ENCODE measurements at regions not wholly inside any gene's neighbourhood (a gene's known extent, or its start where the extent isn't known, plus 50 kb on each side); places are given as distances from the start of the nearest gene placed in this dataset.

DNA sequence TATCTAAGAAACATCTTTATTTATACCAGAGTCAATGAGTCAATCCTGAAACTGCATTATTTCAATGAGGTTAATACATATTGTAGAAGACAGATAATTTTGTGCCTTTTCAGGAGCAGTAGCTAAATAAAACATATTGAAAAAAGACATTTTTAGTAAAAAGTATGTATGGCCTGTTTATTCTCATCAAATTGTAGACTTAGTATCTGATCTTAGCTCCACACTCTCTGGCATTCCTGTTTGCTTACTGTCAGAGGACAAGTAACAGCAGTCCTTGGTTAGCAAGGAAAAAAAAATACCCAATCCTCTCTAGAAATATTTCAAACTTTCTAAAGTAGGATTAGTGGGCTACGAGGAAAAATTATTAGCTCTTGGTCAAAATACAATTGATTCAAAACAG lies 50.5 kb upstream of the GUCY1A1 start:
- in situ Hi-C loops (cut with HindIII; ENCODE audit: low sequenced_read_pairs) = no loop called here
- no peak for DNase-seq (ENCODE audit: low spot score)

DNA sequence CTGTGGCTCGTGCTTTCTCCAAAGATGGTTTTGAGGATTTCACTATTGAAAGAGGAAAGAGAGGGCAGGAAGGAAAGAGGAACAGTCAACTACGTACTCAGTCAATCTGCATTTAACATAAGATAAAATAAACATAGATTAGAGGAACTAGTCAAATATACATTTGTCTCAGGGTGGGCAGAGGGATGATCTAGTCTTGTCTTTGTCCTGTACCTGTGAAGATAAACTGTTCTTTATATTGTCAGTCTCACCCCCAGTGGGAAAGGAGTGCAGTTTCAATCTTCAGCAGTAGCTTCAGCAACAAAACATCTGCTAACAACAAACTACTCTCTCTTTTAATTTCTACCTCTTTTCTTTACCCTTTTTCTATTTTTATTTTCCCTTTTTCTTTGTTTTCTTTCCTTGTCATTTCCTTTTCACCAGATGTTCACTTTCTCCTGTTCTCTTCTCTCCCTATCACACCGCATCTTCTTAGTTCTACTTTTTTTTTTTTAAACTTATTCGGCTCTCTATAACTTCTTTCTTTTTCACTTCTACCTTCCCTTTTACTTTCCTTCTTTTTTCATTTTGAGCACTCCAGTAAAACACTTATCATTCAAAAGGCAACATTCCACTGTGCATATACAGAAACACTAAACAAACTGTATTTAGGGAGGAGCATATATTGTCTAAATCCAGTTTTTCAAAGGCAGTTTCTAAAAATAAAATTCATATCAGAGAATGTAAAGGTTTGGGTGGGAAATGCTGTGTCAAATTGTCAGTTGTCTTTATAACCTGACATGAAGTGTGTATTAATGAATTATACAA lies 51.4 kb upstream of the GUCY1A1 start:
- in situ Hi-C loops (cut with HindIII; ENCODE audit: low sequenced_read_pairs) = no loop called here

DNA sequence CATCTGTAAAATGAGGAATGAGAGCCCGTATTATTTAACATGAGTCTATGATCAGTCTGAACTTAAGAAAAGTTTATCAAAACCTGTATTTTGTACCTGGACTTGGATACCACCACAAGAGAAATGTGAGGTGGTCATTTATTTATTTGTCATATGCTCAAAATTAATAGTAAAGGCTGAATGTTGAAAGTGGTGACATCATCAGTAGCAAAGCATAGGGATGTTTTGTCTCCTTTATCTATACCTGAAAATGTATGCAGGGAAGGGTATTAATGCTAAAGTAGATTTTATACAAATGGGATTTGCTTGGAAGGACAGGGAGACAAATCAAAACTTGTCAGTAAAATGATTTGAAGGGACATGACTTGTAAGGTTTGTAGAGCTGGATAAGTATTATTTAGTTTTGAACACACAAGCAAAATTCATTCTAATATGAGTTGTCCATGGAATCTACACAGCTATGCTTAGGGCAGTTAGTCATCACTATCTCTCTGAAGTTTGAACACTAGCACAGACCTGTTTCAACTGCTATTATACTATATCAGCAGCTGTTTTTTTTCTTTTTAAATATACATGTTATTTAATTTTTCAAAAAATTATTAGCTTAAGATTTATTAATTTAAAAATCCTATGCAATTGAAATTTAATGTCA lies 52.4 kb upstream of the GUCY1A1 start:
- no peak for DNase-seq (ENCODE audit: low spot score)
- in situ Hi-C loops (cut with HindIII; ENCODE audit: low sequenced_read_pairs) = no loop called here

More for the DNA sequence above, 51.4 kb upstream of the GUCY1A1 start:
- DNase-seq (ENCODE audit: low spot score) = no peak

DNA sequence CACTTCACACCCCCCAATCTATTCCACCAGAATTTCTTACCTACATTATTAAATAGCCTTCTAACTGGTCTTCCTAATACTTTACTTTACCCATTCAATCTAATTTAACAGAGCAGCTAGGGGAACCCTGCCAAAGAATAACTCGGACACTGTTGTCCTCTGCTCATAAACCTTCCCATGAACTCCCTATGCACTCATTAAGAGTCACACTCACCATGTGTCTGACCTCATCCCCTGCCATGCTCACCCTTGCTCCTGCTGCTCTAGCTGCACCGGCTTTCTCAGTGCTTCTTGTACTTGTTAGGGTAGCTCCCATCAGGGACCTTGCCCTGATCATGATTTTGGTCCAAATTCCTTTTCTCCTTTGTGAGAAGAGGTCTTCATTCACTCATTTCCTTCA lies 54.6 kb upstream of the GUCY1A1 start:
- DNase-seq (ENCODE audit: low spot score) = no peak
- in situ Hi-C loops (cut with HindIII; ENCODE audit: low sequenced_read_pairs) = no loop called here

DNA sequence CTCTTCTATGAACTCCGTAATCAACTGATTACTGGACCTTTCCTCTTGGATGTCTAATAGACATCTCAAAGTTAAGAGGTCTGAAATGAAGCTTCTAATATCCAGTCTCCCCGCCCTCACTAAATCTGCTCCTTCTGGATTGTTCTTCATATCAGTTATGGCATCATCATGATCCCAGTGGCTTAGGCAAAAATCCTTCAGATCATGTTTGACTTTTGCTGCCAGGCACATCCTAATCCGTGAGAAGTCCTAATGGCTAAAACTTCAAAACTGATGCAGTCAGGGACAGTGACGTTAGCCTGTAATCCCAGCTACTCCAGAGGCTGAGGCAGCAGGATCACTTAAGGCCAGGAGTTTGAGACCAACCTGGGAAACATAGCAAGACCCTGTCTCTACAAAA lies 55.1 kb upstream of the GUCY1A1 start:
- no peak for DNase-seq (ENCODE audit: low spot score)
- in situ Hi-C loops (cut with HindIII; ENCODE audit: low sequenced_read_pairs) = no loop called here

DNA sequence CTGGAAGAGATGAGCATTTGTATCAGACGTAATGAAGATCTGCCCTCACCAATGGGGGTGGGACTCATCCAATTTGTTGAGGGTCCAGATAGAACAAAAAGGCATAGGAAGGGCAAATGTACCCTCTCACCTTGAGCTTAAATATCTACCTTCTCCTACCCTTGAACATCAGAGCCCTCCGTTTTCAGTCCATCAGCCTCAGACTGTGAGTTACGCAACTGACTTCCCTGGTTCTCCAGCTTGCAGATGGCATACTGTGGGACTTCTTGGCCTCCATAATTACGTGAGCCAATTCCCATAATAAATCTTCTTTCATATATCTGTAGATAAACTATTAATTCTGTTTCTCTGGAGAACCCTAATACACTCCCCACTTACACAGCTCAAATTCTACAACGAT lies 56.5 kb upstream of the GUCY1A1 start:
- in situ Hi-C loops (cut with HindIII; ENCODE audit: low sequenced_read_pairs) = no loop called here
- no peak for DNase-seq (ENCODE audit: low spot score)

DNA sequence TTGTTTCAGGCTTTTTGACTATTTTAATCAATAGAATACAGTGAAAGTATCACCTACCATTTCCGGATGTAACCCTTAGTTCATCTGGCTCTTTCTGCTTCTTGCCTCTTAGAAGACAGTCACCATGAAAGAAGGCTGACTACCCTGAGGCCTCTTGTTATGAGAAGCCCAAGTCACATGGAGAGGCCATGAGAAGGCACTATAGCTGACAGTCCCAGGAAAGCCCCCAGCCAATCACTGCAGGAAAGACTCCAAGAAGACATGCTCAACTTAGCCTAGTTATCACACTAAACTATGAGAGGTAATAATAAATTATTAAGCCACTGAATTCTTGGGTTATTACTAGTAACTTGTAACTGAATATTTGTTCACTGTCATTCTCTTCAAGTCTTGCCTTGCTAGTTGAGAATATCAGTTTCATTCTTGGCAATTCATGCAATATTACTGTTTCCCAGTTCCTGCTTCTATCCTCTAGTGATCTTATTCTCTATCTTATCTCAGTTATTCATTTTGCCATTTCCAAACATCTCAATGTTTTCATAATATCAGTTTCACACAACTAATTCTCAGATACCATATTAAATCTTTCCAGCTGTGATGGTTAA lies 57.1 kb upstream of the GUCY1A1 start:
- in situ Hi-C loops (cut with HindIII; ENCODE audit: low sequenced_read_pairs) = no loop called here
- no peak for DNase-seq (ENCODE audit: low spot score)

DNA sequence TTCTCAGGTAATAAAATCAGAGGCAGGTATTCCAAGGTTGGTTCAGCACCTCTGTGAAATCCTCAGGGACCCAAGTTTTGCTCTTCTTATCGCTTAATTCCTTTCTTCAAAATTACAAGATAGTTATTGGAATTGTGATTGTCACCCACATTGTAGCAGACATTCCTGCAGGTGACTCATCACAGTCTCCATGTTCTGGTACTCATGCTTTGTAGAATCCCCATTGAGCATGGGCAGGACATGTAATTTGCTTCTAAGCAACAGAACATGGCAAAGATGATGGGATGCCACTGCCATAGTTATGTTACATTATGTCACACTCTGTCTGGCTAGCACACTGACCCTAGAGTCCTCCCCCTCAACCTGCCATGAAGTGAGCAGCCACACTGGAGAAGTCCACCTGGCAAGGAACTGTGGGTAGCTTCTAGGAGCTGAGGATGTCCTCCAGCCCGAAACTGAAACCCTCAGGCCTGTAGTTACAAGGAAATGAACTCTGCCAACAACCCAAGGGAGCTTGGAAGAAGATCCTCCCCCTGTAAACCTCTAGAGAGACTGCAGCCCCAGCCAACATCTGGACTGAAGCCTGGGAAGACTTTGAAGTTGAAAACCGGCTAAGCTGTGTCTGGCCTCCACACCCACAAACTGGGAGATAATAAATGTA lies 58.3 kb upstream of the GUCY1A1 start:
- no peak for DNase-seq (ENCODE audit: low spot score)
- in situ Hi-C loops (cut with HindIII; ENCODE audit: low sequenced_read_pairs) = no loop called here

DNA sequence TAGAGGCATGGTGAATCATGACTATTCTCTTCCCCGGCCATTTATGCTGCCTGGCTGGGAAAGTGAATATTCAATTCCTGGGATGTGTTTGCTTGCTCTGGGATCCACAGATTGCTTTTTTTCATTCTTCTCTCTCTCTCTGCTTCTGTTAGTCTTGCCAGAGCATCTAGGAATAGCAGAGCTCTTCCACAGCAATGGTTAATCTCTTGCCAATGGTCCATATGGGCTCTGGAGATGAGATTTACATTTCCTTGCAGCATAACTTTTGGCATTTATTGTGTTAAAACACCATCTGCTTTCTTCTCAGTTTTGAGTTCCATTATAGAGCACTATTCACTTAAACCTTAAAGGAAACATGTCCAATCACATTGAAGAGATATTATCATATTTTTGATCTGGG lies 59.2 kb upstream of the GUCY1A1 start:
- no peak for DNase-seq (ENCODE audit: low spot score)
- in situ Hi-C loops (cut with HindIII; ENCODE audit: low sequenced_read_pairs) = no loop called here

DNA sequence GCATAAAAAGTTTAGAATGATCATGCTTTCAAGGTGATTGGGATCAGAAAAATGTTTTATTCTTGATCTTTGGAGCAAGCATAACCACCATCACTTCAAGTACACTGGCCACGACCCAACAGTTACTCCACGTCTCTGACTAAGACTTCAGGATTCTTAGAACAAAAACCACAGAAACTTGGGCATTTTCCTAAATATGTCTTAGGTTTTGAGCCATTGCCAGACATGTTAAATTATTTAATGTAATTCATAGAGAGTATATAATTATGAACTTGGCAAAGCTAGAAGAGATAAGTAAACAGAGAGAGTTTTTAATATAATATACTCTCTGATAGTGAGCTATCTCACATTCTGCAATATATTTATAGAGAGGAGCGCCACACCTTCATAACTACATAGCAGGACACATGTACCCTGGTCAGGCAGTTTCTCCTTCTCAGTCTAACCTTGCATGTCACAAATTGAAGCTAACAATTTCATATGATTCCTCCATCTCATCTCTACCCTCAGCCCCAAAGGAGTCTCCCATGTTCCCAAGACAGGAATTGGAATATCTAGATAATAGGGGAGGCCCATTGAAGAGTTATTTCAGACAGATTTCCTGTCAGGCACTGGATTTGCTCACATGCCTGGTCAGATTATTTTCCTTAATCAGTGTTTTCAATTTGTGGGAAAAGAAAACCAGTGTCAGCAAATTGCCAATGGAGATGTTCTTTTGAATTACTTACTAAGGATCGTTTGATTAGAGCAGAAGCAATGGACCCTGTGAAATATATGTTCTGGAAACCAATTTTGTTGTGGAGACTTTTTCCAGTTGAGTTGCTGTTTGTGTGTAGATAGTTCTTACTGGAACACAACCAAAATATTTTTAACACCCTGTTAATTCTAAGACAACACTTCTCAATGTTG lies 61.7 kb upstream of the GUCY1A1 start:
- in situ Hi-C loops (cut with HindIII; ENCODE audit: low sequenced_read_pairs) = no loop called here
- no peak for DNase-seq (ENCODE audit: low spot score)

DNA sequence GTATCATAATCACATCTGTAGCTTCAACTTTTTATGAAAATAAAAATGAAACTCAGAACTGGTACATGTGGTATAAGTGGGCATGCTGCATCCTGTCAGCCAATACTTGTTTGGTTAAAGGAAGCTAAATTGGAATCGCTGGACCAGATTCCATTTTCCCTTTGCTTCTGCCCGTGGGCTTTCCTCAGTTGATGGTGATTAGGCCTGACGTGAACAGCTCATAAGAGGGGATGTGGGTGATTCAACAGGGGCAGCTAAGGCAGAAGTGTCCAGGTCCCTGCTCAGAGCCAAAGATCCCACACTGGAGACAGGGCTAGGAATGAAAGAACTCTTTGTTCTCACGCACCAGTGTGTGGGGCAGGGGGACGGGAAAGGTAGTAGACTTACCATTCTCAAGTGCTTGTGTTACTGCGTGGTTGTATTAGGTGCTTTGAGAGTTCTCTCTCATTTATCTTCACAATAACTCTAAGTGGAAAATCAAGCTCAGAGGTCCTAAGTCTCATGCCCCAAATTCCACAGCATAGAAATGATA lies 63.2 kb upstream of the GUCY1A1 start:
- in situ Hi-C loops (cut with HindIII; ENCODE audit: low sequenced_read_pairs) = no loop called here
- DNase-seq (ENCODE audit: low spot score) = no peak

DNA sequence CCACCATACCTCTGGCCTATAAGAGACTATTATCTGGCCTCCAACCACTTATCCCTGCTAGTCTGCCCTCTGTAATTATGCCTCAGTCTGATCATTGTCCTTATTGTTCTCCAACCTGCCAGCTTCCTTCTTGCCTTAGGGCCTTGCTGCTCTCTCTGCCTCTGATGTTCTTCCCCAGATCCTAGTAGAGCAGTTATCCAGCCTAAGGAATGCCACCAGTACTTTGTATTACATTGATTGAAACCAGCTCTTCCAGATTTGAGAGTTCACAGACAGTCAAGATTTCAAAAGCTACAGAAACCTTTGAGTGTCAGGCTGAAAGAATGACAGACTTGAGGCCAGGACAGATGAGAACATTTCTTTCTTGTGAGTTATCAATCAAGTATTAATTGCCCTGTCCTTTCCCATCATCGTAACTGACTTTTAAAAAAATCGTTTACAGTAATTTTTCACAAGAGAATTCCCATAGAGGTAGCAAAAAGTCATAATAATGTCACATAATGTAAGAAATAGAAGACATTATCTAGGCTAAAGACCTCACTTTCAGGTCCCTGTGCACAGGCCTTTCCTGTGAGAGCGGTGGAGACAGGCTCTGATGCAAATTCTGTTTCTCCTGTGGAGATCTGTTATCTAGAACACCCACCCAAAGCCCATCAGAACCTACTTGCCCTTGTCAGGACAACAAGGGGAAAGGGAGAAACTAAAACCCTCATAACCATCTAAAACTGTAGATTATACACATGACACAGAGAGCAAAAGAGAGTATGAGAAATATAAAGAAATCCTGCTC lies 64.1 kb upstream of the GUCY1A1 start:
- no peak for DNase-seq (ENCODE audit: low spot score)
- in situ Hi-C loops (cut with HindIII; ENCODE audit: low sequenced_read_pairs) = no loop called here

DNA sequence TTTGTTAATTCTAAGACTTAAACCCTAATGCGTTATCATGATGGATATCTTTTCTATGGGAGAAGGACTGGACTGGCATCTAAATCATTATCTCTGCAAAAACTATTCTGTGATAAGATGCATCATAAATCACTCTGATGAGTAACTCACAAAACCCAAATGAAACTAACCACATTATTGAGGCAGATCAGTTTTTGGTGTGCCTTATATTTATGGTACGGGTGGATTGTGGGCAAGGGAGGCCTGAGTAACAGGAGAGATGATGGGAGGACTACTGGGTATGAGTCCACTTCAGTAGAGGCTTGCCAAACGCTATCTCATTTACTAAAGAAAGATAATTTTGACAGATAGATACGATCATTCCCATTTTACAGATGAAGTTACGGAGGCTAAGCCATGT lies 66.4 kb upstream of the GUCY1A1 start:
- in situ Hi-C loops (cut with HindIII; ENCODE audit: low sequenced_read_pairs) = no loop called here

DNA sequence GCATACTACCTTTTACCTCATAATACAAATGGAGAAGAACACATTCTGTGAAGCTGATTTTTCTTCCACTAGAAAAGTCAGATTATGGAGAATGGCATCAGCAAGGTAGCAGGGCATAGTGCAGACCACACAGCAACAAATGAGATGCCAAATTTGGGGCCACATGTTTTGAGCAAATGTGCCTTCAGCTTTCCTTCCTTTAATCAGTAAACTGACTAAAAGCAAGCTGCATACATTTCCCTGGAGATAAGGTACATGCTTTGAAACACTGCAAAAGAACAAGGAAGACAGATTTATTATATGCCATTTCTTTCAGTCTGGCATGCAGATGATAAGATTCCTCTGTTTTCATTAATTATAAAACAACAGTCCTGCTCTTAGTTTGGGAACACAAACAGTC lies 67.1 kb upstream of the GUCY1A1 start:
- no peak for DNase-seq (ENCODE audit: low spot score)
- in situ Hi-C loops (cut with HindIII; ENCODE audit: low sequenced_read_pairs) = no loop called here

More for the DNA sequence above, 66.4 kb upstream of the GUCY1A1 start:
- no peak for DNase-seq (ENCODE audit: low spot score)

DNA sequence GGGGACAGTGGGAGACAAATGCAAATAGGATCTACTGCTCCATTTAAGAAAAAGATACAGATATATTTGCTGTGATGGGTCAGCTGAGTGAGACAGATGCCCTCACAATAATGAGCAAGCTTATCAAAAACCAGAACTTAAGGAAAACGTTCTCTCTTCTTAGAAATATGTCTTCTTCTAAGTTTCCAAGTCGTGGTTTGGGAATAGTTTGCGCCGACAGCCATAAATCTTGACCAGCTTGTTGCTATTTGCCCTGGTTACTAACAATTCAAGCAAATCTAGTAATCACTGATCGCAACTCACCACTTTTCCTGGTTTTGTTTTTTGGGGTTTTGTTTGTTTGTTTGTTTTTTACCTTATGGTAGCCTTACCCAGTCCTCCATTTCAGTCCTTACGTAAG lies 67.6 kb upstream of the GUCY1A1 start:
- in situ Hi-C loops (cut with HindIII; ENCODE audit: low sequenced_read_pairs) = no loop called here
- DNase-seq (ENCODE audit: low spot score) = no peak

DNA sequence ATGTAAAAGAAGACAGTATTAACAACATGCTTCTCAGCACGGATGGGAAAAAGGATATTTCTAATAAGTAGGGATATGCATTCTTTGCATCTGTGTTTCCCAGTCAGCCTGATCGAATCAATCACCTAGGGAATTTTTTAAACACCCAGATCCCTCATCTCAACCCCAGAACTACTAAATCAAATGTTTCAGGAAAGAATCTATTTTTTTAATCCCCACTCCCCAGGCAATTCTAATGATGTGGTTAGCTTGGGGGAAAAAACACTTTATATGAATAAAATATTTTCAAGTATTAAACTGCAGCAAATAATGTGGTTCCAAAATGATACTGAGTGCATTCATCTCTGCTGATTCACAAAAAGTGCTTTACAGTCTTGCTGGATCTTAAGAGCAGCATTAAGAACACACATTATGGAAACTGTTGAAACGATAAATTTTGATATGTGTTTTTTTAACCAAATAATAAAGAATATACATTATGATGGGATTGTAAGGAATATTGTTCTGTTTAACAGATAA lies 68.7 kb upstream of the GUCY1A1 start:
- DNase-seq (ENCODE audit: low spot score) = no peak
- in situ Hi-C loops (cut with HindIII; ENCODE audit: low sequenced_read_pairs) = no loop called here

DNA sequence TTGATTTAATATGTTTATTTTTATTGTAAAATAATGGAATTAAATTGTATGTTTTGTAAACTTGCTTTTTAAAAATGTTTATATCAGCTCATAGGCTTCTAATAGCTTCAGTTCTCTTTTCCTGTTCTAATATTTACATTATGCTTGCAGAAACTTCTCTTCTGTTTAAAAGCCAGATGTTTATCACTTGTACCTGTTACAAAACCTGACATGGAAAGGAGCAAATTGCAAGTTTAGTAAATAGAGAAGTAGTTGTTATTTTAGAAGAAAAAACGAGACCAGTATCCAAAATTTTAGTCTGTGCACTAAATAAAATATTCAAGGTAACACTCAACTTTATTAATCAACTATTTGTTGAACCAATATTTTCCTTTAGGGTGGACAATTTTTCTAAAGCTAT lies 69.4 kb upstream of the GUCY1A1 start:
- DNase-seq (ENCODE audit: low spot score) = no peak
- in situ Hi-C loops (cut with HindIII; ENCODE audit: low sequenced_read_pairs) = no loop called here

DNA sequence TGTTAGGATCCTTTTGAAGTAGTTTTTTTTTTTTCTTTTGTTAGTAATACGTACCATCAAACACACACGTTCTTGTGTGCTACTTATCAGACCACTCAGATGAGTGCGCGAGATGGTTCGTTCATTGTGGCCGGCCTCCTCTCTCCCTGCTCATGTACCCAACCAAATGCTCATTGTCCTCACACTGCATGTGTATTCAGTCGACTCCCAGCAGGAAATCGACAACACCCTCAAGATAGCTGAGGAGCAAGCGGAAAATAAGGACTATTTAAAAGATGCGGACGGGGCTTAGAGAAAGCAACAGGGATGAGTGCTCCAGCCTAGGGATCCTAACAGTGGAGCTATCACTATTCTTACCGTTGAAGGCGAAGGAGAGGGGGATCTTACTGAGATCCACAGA lies 72.9 kb upstream of the GUCY1A1 start:
- DNase-seq (ENCODE audit: low spot score) = no peak
- in situ Hi-C loops (cut with HindIII; ENCODE audit: low sequenced_read_pairs) = no loop called here

Data from G401 (cell line).